PC-9 (cell line): ENCODE measurements at regions not wholly inside any gene's neighbourhood (a gene's known extent, or its start where the extent isn't known, plus 50 kb on each side); places are given as distances from the start of the nearest gene placed in this dataset.

Experiments used
- CTCF ChIP-seq: fragments of 200-600 bp; sonication (generic); conservative IDR thresholded peaks from 2 replicates; pipeline ENCODE4 v1.6.1; 2017; ENCODE audit warnings: mixed run types, antibody characterized with exemption, mild to moderate bottlenecking, moderate library complexity
- EZH2 ChIP-seq: fragments of 200-600 bp; sonication (generic); IDR thresholded peaks from 2 replicates; pipeline ENCODE4 v1.8.0; 2017; ENCODE audit warnings: antibody characterized with exemption, low read depth

- TF ChIP-seq EZH2 (no peak), CTCF (no peak)
Measured at GRCh38 chr14:83007641-83008225, 1474.1 kb upstream of the SEL1L start.
